Suprapubic skin (tissue), 3 donors: ENCODE measurements at regions not wholly inside any gene's neighbourhood (a gene's known extent, or its start where the extent isn't known, plus 50 kb on each side); places are given as distances from the start of the nearest gene placed in this dataset.

ENCODE experiments used
- CTCF ChIP-seq, 2 donors: fragments of 200-600 bp in 1 of 2; fragments of 450-650 bp in 1 of 2; sonication (generic) in 1 of 2; IDR thresholded peaks; one replicate each; pipeline ENCODE4 v1.5.1; 2016 to 2019; ENCODE audit warnings: antibody characterized with exemption in 2 of 2, mild to moderate bottlenecking in 1 of 2, moderate library complexity in 1 of 2
- EP300 ChIP-seq: sonication (generic); formaldehyde crosslinking; IDR thresholded peaks from one replicate; pipeline ENCODE4 v1.6.1; 2017; ENCODE audit warnings: antibody characterized with exemption

GRCh38 chr4:26015906-26016305 is 101.9 kb downstream of the SMIM20 start:
- TF ChIP-seq CTCF (IDR thresholded peaks at IDR 0.05): no peak
- TF ChIP-seq EP300: no peak
